ENCODE measurements at regions not wholly inside any gene's neighbourhood (a gene's known extent, or its start where the extent isn't known, plus 50 kb on each side); places are given as distances from the start of the nearest gene placed in this dataset.

DNA sequence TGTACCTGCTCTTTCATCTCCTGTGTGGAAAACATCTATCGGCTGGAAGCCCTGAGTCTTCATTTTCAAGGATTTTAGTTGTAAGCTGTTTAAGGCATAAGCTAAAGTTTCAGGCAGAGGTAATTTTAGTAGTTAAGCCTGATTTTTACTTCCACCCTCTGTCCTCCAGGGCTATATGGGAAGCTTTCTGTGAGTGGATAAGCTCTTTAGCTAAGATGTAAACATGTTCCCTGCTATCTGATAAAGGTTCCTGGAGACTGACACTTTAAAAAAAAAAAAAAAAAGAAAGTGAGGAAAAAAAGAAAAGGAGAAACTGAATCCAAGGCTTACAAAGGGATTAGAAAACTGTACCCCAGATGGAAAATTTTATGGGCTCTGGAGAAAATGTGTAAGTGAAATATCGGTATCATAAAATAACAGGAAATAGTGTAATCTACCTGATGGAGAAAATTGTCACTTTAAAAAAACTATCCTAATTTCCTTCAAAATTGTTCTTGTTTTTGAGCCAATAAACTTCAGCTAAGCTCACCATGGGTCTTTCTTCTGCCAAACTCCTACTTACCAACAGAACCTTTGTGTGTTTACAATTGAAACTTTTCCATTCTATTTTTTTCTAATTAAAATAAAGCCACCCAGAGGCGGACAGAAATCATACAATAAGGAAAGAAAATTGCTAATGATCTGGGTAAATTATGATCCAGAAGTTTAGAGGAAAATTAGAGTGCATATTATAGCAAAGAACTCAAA, 180.5 kb downstream of the TGFB2 start:
- DNase-seq (ENCODE audit: low read depth) = no peak

DNA sequence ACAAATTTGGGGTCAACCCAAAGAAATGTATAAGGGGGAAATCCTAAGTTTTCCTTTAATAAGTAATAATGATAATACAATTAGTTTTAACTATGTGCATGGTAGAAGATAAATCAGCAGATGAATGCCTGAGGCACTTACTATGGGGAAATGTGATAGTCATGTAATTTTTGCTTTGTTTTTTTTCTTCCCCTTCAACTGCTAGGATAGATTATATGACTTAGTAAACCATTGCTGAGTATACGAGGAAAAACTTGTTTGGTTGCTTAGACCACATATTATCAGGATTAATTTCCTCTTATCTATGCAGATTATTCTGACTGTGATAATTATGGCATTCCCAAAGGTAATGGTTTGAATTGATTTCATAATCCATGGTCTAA, 181.1 kb downstream of the TGFB2 start:
- DNase-seq (ENCODE audit: low read depth) = no peak

- DNase-seq (ENCODE audit: low read depth) = no peak
These were observed 182.6 kb downstream of the TGFB2 start for GRCh38 chr1:218527737-218528136.

- peak; percentile 59 for DNase-seq (ENCODE audit: low read depth)
These were observed 184.6 kb downstream of the TGFB2 start for GRCh38 chr1:218529646-218530300.

DNA sequence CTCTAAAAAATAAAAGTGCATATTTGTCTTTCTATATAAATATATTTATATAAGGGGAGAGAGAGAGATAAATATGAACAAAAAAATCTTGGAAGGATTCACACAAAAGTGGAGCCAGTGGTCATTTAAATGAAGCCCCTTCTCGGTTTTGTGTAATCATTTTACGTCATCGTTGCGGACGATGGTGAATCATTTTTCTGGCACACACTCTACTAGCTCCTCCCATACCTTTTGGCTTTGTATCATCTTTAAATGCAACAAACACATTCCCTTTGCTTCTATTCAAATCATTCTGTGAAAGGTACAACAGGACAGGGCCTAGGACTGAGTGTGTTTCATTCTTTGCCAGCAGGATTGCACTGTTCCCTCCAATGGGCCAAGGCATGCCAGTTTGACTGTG, 186.8 kb downstream of the TGFB2 start:
- no peak for DNase-seq (ENCODE audit: low read depth)

DNA sequence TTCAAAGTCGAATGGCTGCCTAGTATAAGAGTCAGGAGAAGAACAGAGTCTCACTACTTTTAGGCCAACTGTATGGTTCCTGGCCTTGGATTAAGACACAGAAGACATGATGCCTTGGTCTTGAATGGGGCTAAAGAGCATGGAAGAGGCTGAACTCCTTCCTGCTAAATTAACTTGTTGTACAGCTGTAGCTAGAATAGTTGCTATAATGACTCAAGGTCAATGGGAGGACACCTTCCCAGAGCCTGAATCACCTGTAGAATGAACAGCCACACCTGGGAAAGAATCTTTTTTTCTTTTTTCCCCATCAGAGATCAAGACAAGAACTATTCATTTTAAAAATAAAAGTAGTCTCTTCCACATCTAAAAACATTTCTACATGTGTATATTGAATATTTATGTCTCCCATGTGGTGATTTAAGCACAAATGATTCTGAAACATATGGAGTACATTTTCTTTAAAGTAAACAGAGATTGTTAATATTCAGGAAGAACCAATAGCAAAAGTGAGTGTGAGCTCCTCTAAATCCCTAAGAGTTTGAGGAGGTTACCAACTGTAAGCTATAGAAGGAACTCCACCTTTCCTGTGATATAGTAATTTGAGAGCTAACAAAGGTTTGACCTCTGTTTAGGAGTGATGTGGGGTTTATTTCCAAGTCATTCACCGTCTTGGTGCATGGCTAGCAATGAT, 191.3 kb downstream of the TGFB2 start:
- DNase-seq (ENCODE audit: low read depth) = no peak

DNA sequence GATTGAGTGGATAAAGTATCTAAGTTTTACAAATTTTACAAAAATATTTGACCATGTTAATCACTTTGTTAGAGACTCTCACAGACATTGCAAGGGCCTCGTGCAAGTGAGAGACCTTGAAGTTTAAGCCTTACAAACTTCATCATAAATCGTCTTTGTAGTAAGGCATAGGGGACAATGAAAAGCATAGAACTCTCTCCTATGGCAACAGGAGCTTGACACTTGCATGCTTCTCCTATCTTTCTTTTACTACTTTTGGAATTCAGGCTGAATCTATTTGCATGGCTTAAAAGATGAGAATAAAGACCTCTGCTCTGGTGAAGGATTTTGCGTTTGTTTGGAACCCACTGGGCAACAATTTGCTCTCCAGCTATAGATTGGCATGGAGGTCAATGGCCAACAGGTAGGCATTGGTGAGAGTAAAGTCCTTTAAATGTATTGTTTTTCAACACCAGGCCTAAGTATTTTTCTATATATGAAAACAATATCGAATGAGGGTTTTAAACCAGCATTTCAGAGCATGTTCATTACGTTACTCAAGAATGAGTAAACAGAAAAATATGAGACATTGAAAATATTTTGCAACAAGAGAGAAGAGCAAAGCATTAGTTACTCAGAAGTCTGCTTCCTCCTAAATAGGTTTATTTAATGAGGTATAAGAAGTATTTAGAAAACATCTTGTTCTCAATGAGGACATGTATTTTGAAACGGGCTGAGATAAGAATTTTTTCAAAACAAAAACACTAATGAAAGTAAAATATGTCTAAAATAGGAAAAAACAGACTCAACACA, 192.2 kb downstream of the TGFB2 start:
- DNase-seq (ENCODE audit: low read depth) = no peak

- no peak for DNase-seq (ENCODE audit: low read depth)
These were observed 193.2 kb downstream of the TGFB2 start for GRCh38 chr1:218538341-218538740.

DNA sequence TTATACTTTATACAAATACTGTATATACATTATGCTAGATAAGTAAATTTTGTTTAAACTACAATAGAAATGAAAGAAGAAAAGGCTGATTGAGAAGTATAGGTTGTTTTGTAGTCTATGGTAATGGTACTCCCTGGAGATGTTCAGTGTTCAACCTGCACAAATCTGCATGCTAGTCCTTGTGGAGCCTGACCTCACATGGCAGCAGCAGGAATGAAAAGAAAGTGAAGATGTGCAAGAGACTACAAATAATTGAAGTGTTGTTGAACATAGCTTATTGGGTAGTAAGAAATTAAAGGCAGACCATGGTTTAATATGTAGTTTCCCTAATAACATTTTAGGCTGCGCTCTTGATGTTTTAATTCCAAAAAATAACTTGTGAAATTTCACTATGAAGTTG, 201.2 kb downstream of the TGFB2 start:
- no peak for DNase-seq (ENCODE audit: low read depth)

- DNase-seq (ENCODE audit: low read depth) = no peak
These were observed 203.0 kb downstream of the TGFB2 start for GRCh38 chr1:218547957-218548730.

DNA sequence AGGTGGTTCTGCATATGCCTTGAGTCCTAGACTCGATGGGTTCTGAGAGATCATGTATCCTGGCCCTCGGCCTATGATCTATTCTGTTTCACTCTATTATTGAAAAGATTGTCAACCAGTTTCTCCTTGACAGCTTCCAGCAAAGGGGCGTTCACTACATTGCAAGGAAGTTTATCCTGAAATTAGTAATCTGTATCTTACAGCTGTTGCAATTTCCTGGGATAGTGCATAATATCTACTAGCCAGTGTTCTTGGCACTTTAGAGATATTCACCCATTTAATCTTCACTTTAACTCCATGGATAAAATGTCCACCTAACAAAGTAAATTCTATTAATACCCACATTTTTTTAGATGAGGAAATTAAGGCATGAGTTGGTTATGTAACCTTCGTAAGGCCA, 203.6 kb downstream of the TGFB2 start:
- DNase-seq (ENCODE audit: low read depth) = no peak

DNA sequence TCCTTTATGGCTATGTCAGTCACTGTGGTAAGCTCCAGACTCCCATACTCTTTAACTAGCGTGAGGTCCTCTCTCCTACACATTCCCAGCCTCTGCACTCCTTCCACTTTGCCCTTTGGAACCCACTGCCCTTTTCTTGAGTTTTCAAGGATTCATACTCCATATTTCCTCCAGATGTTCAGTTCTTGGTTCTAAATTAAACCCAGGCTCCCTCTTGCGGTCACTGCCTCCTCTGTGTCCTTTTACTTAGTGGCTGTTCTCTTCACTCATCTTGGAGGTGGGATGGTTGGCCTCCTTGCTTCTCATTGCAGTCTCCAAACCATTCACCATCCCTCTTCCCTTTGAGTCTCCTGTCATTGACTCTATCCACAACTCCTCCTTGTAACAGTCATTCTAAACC, 208.1 kb downstream of the TGFB2 start:
- DNase-seq (ENCODE audit: low read depth) = no peak

GRCh38 chr1:218556016-218556415, 210.9 kb downstream of the TGFB2 start:
- DNase-seq (ENCODE audit: low read depth) = no peak

DNA sequence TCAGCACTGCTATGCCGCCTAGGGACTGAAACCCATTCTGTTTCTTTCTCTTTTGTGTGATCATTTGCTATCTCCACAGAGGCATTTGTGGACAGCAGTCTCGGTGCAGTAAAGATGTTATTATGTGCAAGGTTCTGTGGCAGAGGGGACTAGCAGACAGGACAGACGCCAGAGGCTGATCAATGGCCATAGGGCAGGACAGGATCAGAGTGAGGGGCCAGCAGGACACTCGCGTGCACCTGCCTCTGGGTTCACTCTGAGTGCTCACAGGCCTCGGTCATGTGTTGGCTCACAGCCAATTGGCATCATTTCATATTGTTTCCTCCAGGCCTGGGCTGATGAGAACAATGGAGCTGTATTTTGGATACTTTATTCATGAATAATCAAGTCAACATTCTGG, 212.6 kb downstream of the TGFB2 start:
- DNase-seq (ENCODE audit: low read depth) = peak; percentile 65

DNA sequence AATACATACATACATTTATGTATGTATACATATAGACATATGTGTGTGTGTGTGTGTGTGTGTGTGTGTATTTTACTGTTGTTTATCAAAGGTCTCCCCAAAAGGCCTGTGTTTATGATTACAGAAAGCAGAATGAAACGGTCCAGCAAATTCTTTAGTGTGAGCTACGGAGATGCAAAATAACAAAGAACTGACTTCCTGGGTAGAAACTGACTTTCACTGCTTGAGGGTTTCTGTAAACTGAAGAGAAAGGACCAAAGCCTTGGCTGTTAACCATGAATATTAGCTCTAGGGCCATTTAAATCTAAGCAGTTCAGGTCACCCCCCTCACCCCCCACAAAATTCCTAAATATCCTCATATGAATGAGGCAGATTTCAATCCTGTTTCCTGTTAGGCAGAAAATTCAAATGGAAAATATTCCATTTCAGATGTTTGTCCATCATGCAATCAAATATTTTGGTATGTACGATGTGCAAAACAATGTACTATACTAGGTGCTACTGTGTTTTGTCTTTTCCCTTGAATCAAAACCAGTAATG, 213.2 kb downstream of the TGFB2 start:
- DNase-seq (ENCODE audit: low read depth) = no peak

- DNase-seq (ENCODE audit: low read depth) = no peak
These were observed 220.2 kb downstream of the TGFB2 start for GRCh38 chr1:218565377-218565776.

GRCh38 chr1:218568962-218569550, 223.9 kb downstream of the TGFB2 start:
- no peak for DNase-seq (ENCODE audit: low read depth)

- DNase-seq (ENCODE audit: low read depth) = no peak
These were observed 225.3 kb downstream of the TGFB2 start for GRCh38 chr1:218570456-218570855.

- DNase-seq (ENCODE audit: low read depth) = no peak
These were observed 226.4 kb downstream of the TGFB2 start for GRCh38 chr1:218571491-218571890.

DNA sequence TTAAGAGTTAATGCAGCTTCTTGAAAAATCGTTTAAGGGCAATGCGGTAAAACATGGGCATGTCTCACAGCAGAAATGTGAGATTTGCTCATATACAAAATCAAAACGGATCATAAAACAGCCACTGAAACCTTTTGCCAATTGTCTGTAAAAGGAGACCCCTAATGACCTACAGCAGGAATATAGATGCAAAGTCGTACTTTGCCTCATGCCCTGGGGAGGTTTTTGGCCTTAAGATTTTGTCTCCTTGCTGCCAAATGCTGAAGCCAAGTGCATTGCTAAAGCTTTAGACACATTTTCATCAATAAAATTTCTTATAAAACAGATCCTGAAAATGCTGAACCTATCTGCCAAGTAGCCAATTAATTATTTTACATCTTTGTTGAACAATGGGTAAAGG, 226.9 kb downstream of the TGFB2 start:
- DNase-seq (ENCODE audit: low read depth) = no peak
